ENCODE measurements at regions not wholly inside any gene's neighbourhood (a gene's known extent, or its start where the extent isn't known, plus 50 kb on each side); places are given as distances from the start of the nearest gene placed in this dataset.
A peak's percentile ranks its signal among the peaks of the same experiment; 100 is the strongest.

- DNase-seq (ENCODE audit: low read depth in 3 of 3), result no peak
Observed at GRCh38 chr19:28883241-28883693, 329.7 kb downstream of the UQCRFS1 start.

DNA sequence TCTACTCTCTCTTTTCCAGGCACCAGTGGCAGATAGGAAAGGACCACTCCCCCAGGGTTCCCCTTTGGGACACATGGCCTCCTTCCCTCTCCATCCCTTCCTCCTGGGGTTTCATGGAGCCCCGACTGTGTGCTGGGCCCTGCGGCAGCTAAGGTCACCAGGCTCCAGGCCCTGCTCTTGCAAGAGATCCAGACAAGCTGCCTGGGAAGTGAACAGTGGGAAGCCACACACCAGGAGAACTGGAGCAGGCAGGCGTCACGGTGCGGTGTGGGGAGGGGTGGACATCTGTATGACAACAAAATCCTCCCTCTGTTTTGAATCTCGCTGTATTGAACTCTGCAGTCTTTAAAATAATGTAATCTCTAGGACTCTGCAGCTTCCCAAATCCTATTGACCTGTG, 330.1 kb downstream of the UQCRFS1 start:
- no peak for DNase-seq (ENCODE audit: low read depth in 3 of 3)

DNA sequence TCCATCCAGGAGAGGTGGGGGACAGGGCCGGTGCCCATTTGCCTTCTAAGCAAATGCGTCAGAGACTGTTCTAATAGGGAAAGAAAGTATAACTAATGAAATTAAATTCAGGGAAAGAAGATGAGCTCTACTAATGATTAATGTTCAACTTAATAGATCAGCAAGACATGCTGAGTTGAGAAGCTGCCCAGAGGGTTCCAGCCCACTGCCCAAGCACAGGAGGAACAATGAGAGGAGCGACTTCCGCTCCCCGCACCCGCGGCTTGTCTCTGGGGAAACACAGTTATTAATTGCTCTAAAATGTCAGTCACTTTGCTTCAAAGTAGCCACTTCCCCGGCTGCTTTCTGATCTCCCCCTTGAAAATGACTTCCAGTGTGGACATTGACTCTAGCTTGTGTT, 331.3 kb downstream of the UQCRFS1 start:
- no peak for DNase-seq (ENCODE audit: low read depth in 3 of 3)

- DNase-seq (ENCODE audit: low read depth in 3 of 3), result no peak
Observed at GRCh38 chr19:28880735-28881401, 332.1 kb downstream of the UQCRFS1 start.

GRCh38 chr19:28878862-28879566, 333.9 kb downstream of the UQCRFS1 start:
- peak; percentile 5 to 31 (median 13) for DNase-seq (ENCODE audit: low read depth in 3 of 3)

DNA sequence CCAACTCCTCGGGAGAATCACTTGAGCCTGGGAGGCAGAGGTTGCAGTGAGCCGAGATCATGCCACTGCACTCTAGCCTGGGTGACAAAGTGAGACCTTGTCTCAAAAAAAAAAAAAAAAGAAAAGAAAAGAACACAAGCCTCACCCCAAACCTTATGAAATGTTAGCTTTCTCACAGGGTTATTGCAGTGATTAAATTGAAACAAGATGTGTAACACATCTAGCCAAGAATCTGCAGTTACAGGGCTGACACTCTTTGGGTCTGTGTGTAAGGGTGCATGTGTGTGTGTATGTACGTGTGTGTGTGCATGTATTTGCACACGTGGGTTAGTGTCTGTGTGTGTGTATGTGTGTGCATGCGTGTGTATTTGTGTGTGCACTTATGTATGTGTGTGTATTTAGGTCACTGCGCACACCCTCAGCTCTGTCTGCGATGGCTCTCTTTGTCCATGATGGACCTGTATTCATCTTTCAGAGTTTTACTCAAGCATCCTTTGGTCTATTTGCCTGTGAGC, 336.3 kb downstream of the UQCRFS1 start:
- DNase-seq (ENCODE audit: low read depth in 3 of 3), result no peak

DNA sequence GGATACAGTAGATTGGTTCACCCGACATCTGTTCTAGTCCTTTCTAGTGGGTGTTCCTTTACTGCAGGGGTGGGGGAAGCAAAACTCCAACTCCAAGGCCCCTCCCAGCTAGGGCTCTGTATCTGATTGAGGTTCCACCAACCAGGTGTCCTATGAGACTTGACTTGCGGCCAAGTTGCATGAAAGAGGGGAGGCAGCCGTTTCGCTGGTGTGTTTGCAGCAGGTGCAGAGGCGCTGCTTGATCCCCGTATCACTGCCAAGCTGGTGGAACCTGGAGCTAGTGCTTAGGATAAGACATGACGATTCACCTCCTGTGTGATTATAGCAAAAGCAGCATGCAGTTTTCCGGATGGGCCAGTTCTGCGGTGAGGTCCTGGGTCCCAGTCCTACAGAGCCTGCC, 338.2 kb downstream of the UQCRFS1 start:
- DNase-seq (ENCODE audit: low read depth in 3 of 3), result no peak

- no peak for DNase-seq (ENCODE audit: low read depth in 3 of 3)
Observed at GRCh38 chr19:28873301-28873700, 339.6 kb downstream of the UQCRFS1 start.

- DNase-seq (ENCODE audit: low read depth in 3 of 3), result no peak
Observed at GRCh38 chr19:28871099-28871725, 341.7 kb downstream of the UQCRFS1 start.

GRCh38 chr19:28869459-28869858, 343.5 kb downstream of the UQCRFS1 start:
- DNase-seq (ENCODE audit: low read depth in 3 of 3), result no peak

GRCh38 chr19:28868836-28869235, 344.1 kb downstream of the UQCRFS1 start:
- DNase-seq (ENCODE audit: low read depth in 3 of 3), result no peak

DNA sequence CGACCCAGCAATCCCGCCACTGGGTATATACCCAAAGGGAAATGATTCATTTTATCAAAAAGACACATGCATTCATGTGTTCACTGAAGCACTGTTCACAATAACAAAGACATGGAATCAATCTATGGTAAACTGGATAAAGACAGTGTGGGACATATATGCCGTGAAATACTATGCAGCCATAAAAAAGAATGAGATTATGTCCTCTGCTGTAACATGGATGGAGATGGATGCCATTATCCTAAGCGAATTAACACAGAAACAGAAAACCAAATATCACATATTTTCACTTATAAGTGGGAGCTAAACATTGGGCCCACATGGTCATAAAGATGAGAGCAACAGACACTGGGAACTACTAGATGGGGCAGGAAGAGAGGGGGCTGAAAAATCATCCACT, 345.0 kb downstream of the UQCRFS1 start:
- DNase-seq (ENCODE audit: low read depth in 3 of 3), result no peak

- DNase-seq (ENCODE audit: low read depth in 3 of 3), result no peak
Observed at GRCh38 chr19:28864577-28865042, 348.3 kb downstream of the UQCRFS1 start.

DNA sequence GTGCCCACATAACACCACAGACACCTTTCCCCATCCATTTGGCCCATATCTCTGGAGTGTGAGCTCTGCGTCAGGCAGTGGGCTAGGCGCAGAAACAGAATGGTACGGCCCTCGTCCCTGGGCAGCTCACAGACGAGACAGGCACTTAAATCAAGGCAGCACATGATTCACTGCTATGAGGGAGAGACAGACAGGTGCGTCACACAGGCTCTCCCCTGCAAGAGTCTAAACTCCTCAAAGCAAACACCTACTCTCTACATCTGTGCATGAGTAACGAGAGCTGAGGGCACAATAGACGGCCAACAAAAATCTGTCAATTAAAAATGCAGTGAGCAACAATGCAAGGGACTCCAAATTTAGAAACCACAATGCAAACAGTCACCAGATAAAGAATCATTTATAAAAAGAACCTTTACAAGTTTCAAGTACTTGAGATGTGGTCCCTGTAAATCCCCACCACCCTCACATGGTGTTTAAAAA, 348.9 kb downstream of the UQCRFS1 start:
- no peak for DNase-seq (ENCODE audit: low read depth in 3 of 3)

DNA sequence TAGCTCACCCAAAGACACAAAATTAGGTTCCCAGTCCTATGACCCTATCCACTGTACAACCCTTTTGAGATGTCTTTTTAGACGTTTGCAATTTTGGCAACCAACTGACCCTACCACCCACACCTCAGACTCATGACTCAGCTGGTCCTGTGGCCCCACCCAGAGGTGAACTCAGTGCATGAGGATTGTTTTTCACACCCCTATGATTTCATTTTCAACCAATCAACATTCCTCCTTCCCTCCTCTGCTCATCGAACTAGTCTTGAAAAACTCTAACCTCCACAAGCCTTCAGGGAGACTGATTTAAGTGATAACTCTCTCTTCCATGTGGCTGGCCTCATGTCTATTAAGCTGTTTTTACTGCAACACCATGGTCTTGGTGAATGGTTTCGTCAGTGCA, 350.7 kb downstream of the UQCRFS1 start:
- no peak for DNase-seq (ENCODE audit: low read depth in 3 of 3)

- no peak for DNase-seq (ENCODE audit: low read depth in 3 of 3)
Observed at GRCh38 chr19:28859811-28860210, 353.1 kb downstream of the UQCRFS1 start.

- DNase-seq (ENCODE audit: low read depth in 3 of 3), result no peak
Observed at GRCh38 chr19:28858933-28859332, 354.0 kb downstream of the UQCRFS1 start.

DNA sequence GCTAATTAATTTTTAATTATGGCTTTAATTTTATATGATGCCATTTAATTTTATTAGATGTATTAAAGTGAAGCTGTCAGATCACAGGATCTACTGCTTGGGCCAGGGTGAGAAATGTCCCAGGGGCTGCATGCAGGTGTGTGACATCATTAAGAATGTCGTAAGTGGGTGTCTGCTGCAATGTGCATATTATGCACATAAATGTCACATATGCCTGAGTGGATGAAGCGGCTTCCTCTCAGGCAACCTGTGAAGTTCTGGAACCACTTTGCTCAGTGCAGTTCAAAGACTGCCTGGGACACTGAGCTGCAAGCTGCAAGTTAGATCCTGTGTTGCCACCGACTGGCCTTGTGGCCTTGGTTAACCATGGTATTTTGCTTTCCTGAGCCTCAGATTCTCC, 355.0 kb downstream of the UQCRFS1 start:
- DNase-seq (ENCODE audit: low read depth in 3 of 3), result no peak

DNA sequence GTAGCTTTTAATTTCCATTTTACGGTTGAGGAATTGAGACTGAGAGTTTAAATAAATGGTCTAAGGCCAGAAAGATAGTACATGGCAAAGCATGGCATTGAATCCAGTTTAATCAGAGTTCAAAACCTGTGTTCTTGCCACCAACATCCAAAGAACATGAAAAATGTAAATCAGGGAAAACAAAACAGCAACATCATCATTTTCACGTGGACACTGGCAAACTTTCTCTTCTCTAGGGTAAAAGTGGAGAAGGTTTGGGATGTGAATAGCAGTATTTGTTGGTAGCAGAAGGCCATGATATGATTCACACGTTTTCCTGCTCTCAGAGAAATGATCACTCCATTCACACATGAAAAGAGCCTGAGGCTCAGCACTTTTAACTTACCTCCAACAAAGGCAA, 357.7 kb downstream of the UQCRFS1 start:
- no peak for DNase-seq (ENCODE audit: low read depth in 3 of 3)

DNA sequence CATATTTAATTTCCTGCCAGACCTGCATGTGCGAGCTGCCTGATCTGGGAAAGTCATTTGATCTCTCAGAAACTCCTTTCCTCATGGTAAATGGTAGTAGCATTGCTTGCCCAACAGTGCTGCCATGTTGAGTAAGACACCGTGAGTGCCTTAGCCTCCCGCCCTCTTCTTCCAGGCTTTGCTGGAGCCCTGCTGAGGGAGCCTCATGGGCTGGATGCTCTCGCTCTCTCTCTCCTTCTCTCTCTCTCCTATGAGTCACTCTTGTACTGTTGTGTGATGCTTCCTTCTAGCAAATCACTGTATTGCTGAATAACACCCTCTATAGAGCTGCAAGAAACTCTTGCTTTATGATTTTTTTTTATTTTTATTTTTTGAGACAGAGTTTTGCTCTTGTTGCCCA, 365.5 kb downstream of the UQCRFS1 start:
- DNase-seq (ENCODE audit: low read depth in 3 of 3), result no peak

- DNase-seq (ENCODE audit: low read depth in 3 of 3), result no peak
Observed at GRCh38 chr19:28846094-28846812, 366.7 kb downstream of the UQCRFS1 start.

Data from stimulated activated CD4-positive, alpha-beta T cell treated with anti-CD3 and anti-CD28 coated beads, TNF-alpha, amount 100 ng/mL, for 4 hours (primary cell).